ACHN (cell line): ENCODE measurements at regions not wholly inside any gene's neighbourhood (a gene's known extent, or its start where the extent isn't known, plus 50 kb on each side); places are given as distances from the start of the nearest gene placed in this dataset.
"Not testable (repeated sequence)": the region's sequence is repeated elsewhere in the genome, so short reads cannot be mapped to it uniquely, and the experiment has no call there.

Source experiments
- DNase-seq: peaks from one replicate; pipeline ENCODE4 v3.0.0-alpha.2; 2015
- in situ Hi-C: cut with HindIII; loops from 2 replicates; pipeline ENCODE4 v1.10.0; 2017; ENCODE audit warnings: low sequenced_read_pairs, low pct_ligation_motif_present, low pct_unique_long_range_greater_than_20kb

DNA sequence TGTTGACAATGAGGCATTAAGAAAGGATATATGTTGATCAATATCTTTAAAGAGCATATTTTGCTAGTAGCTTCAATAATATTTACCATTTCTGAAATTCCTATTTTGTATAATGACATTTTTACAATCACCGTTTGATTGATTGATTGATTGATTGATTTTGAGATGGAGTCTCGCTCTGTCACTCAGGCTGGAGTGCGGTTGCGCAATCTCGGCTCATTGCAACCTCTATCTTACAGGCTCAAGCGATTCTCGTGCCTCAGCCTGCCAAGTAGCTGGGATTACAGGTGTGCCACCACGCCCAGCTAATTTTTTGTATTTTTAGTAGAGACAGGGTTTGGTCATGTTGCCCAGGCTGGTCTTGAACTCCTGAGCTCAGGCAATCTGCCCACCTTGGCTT lies 150.9 kb upstream of the TEX13D start:
- DNase-seq, in situ Hi-C loops: not testable (repeated sequence)

GRCh38 chrX:124190440-124190839 lies 142.0 kb upstream of the TEX13D start:
- no peak for DNase-seq

DNA sequence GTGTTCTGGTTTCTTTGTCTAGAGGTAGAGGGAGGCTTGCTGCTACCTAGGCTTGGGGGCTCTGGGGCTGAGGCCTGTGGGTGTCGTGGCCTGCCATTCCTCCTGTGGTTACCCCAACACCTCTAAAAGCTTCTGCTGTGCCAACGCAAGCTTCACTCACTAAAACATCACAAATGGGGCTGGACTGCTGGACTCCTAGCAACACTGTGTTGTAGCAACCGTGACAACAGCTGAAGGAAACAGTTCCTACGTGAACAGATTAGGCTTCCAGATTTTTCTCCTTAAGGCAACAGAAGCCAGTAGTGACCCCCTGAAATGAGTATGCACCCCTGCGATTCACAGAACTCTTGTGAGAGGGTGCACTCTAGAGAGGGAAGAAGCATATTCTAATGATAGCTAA lies 138.3 kb upstream of the TEX13D start:
- DNase-seq: no peak
- in situ Hi-C loops: no loop called here

More at GRCh38 chrX:124190440-124190839, 142.0 kb upstream of the TEX13D start:
- in situ Hi-C loops: no loop called here

DNA sequence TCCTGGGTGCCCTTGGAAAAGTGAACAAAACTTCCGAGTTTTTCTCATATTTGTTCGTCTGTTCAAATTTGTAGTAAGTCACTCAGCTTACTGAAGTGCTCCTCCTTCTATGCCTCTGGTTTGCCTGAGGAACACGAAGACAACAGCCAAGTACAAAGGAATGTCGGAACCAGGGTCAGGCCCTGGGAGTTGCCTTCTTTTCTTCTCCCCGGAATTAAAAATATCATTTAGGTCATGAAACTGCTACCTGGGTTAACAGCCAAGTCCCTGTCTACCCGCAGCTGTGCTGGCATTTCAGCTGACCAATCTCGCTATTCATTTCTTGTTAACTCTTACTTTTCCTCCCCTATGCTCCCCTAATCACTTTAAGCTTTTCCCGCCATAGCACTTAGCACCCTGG lies 137.6 kb upstream of the TEX13D start:
- no peak for DNase-seq
- in situ Hi-C loops: no loop called here

GRCh38 chrX:124203311-124203710 lies 129.1 kb upstream of the TEX13D start:
- no peak for DNase-seq
- in situ Hi-C loops: no loop called here

DNA sequence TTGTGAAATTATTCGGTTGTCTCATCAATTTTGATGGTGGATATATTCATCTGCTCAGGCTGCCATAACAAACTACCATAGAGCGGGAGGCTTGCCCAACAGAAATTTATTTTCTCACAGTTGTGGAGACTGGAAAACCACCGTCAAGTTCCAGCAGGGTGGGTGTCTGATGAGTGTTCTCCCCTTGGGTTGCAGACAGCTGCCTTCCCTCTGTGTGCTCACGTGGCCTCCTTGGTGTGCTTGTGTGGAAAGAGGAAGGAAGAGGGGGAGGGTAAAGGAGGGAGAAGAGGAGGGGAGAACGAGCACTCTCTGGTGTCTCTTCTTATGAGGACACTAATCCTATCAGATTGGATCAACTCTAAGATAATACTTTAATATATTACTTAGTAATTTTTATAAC lies 123.8 kb upstream of the TEX13D start:
- in situ Hi-C loops: no loop called here

DNA sequence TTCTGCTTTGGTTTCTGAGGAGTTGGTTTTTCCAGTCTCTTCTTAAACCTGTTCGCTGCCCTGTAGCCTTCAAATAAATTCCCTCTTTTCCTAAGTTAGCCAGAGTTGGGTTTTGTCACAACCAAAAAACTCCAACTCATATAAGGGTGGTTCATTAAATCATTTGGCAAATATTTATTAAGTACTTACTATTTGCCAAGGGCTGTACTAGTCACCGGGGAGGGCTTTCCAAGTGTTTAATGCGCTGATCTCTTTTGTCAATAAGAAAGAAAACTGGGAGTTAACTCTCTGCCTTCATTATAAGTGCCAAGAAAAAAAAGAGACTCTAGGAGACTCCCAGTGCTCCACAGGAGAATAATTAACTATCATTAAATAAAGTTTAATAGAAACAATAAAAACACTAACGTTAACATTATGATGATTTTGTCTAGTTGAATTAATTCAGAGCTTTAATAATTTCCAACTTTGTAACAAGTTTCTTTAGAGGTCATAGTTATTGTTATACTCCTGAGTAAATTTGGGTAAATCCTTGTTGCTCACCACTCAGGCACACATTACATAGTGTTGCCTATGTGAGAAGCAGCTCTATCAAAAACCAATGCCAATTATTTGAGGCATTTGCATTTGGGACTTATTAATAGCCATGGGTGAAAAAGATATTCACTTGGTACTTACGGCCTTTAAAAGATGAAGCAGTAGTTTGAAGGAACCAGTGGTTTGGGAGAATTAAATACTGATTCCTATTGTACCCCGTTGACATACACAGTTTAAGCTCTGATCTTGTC lies 122.5 kb upstream of the TEX13D start:
- DNase-seq: no peak
- in situ Hi-C loops: no loop called here

More for the DNA sequence above, 123.8 kb upstream of the TEX13D start:
- DNase-seq: no peak

GRCh38 chrX:124211312-124211942 lies 121.0 kb upstream of the TEX13D start:
- in situ Hi-C loops: no loop called here
- peak; percentile 21 for DNase-seq

DNA sequence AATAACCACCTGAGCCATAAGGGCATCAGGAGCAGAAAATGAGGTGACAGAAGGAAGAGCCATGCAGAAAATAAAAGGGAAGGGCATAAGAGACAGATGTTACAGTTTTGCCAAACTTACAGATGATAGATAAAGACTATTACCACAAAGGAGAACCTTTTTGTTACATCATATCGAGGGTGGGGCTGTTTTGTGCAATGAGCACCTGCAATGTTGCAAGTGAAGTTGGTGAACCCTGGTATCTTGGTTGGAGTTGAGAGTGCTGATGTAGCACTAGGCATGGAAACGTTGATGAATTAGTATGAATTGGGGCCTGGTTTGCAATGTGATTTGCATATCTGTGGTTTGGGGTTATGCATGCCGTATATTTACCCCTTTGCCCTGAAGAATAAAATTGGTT lies 119.8 kb upstream of the TEX13D start:
- in situ Hi-C loops: no loop called here

GRCh38 chrX:124215786-124216185 lies 116.7 kb upstream of the TEX13D start:
- in situ Hi-C loops: no loop called here
- DNase-seq: no peak

More for the DNA sequence above, 119.8 kb upstream of the TEX13D start:
- no peak for DNase-seq

- DNase-seq: no peak
- in situ Hi-C loops: no loop called here
These were observed 115.9 kb upstream of the TEX13D start for GRCh38 chrX:124216396-124217115.

- in situ Hi-C loops: no loop called here
- DNase-seq: no peak
These were observed 114.9 kb upstream of the TEX13D start for GRCh38 chrX:124217304-124218251.

- in situ Hi-C loops: no loop called here
These were observed 108.9 kb upstream of the TEX13D start for GRCh38 chrX:124223524-124223923.

GRCh38 chrX:124224528-124224927 lies 107.9 kb upstream of the TEX13D start:
- no peak for DNase-seq
- in situ Hi-C loops: no loop called here

More at GRCh38 chrX:124223524-124223923, 108.9 kb upstream of the TEX13D start:
- DNase-seq: no peak

DNA sequence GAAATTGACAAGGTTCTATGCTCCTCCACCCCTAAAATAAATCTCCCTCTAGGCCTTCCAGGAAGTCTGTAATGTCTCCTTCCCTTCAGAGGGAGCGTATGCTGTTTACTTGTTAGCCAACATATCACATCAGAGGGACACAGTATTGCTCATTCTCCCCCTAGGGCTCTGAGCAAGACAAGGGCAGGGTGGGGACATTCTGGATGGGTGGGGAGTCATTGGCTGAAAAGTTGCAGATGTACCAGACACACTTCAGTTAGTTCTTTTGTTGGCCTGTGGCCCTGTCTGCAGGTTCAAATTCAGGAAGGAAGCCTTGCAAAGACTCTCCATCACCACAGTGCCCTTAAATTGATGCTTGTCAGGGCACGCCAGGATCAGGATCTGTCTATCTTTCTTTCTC lies 106.3 kb upstream of the TEX13D start:
- no peak for DNase-seq
- in situ Hi-C loops: no loop called here

DNA sequence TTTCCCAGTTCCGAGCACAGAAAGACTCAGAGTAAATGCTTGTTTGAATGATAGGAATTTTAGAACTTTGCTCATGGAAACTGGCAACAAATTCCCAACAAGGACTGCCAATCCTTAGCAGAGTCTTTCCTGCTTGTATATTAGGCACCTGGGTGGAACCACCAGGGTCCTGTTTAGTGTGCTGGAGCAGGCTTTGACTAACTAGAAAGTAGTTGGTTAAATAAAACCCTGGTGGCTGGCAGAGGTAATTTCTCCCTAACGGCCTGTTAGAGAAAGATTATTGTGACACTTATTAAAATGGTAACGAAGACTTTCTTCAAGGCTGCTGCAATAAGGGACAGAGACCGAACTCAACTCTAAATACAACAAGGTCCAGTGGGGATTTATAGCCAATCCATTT lies 103.6 kb upstream of the TEX13D start:
- no peak for DNase-seq

DNA sequence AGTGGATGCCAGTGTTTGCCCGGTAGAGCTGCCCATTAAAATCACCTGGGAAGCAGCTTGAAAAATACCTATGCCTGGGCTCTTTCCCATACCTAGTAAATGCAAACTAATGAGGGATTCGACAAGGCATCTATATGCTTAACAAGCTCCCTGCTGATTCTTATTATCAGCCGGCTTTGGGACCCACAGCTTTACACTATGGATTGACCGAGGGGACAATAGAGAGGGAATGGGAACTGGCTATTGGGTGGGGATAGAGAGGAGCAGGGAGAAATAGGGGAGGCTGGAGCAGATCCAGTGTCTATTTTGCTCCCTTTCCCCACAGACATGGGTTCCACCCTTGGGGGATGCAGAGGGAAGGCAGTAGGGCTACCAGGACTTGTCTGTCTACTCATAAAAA lies 103.1 kb upstream of the TEX13D start:
- in situ Hi-C loops: no loop called here
- no peak for DNase-seq

More for the DNA sequence above, 103.6 kb upstream of the TEX13D start:
- in situ Hi-C loops: no loop called here

DNA sequence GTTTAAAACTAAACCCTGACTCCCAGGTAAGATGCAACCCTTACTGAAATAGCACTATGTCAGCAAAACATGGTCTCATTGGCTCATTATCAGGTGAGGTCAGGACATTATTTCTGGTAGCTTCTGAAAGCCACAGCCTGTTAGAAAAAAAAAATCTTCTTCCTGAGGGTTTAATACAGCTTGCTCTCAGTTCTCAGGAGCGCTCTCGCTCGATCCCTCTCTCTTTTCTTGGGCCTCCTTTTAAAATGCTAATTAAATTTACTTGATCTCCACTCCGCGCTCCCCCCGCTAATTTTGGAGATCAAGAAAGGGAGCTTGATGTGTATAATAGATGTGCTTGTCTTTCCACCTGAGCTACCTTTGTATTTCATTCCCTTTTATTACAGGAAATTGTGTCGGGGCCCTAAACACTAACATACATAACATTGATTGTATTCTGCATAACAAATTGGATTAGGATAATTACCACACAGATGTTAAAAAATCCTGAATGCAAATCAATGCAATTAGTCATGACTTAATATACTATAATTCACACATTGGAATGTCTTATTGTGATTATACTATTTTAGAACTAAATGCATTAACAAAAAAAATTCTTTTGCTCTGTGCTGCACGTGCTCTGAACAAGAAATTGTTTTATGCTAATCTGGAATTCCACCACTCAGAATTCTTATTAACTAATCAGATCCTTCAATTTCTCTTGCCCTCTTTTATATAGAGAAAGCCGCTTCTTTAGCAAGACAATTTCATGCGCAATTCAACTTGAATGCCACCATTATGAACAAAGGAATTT lies 101.6 kb upstream of the TEX13D start:
- in situ Hi-C loops: no loop called here
- no peak for DNase-seq
